ENCODE measurements at regions not wholly inside any gene's neighbourhood (a gene's known extent, or its start where the extent isn't known, plus 50 kb on each side); places are given as distances from the start of the nearest gene placed in this dataset.

DNA sequence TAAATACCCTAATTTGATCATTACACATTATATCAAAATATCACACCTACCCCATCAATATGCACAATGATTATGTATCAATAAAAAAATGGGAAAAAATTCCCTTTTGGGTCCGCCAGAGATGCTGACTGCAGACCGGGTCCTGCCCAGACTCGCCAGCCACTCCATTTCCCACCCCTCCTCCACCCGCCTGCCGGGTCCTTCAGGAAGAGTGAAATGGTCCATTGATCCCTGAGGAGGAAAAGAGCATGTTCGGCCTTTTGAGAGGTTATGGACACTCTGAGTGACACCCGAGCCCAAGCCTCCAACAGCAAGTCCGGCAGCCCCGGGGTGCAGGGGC, 123.9 kb upstream of the ZFHX3 start:
- no peak for DNase-seq

GRCh38 chr16:73171380-73171779, 123.5 kb upstream of the ZFHX3 start:
- no peak for DNase-seq

DNA sequence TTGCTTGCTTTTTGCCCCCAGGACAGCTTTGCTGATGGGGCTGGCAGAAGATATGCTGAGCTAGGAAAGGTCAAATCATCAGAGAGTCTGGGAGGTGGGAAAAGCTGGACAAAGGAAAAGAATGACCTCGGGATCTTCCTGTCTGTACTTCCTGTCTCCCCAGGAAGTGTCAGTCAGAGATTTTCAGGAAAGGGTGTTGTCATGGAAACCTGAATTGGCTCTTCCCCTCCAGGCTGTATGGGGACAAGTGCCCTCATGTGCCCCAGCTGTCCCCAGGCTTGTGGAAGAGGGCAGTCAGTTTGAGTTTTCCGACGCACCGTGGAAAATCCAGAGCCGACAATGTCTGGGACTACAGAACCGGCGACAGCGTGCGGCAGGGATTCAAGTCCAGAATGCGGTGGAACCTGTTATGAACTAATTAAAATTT, 122.7 kb upstream of the ZFHX3 start:
- no peak for DNase-seq

- no peak for DNase-seq
These were observed 119.1 kb upstream of the ZFHX3 start for GRCh38 chr16:73166947-73167550.

- DNase-seq = no peak
These were observed 118.5 kb upstream of the ZFHX3 start for GRCh38 chr16:73166441-73166851.

GRCh38 chr16:73163238-73163815, 115.4 kb upstream of the ZFHX3 start:
- no peak for DNase-seq

GRCh38 chr16:73161977-73162376, 114.0 kb upstream of the ZFHX3 start:
- DNase-seq = no peak

- DNase-seq = no peak
These were observed 111.4 kb upstream of the ZFHX3 start for GRCh38 chr16:73159296-73159695.

DNA sequence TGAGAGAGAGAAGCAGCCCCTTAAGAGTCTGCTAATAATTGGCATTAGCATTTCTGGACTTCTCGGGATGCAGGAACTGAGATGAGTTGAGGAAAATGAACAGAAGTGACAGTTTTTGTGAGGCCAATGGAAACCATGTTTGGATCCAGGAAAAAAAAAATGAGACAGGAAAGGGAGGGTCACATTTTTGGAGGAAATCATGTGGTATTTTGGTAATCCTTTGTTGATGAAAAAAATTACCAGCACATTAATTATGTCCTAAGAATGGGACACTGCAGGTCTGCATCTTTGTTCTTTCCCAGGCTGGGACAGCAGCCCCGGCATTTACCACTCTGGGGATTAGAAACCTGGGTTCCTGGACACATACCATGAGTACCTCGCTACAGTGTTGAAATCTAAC, 109.9 kb upstream of the ZFHX3 start:
- DNase-seq = no peak

GRCh38 chr16:73154063-73154870, 106.3 kb upstream of the ZFHX3 start:
- no peak for DNase-seq

- no peak for DNase-seq
These were observed 104.6 kb upstream of the ZFHX3 start for GRCh38 chr16:73152386-73153125.

DNA sequence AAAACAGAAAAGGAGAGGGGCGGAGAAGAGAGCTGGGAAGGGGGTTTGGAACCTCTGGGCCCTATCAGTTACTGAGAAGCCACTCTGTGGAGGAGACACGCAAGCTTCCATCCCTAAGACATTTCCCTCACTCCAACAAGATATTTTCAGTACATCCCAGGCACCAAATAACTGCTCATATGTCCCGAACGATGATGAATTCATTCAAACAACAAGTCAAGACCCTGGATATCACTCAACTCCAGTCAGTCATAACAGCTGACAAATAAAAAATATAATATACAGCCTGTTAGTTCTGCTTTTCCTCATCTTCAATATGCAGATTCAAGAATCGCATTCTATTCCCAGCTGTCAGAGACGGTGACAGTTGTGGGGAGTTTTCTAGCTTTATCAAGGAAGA, 104.0 kb upstream of the ZFHX3 start:
- no peak for DNase-seq

DNA sequence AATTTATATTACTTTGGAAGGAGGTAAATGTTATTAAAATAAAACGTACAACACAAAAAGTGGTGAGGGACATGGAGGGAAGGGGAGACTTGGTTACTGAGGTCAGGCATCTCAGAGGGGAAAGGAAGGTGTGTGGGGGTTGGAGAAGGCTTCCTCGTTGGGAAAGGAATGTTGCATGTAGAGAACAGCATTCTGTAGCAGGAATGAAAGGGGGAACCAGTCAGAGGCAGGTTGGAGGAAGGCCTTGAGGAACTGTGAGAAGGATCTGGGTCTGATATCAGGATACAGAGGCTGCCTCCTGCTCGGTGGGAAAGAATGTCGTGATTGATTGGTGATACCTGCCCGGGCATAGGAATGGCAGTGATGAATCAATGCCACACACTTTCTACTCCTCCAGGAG, 103.3 kb upstream of the ZFHX3 start:
- no peak for DNase-seq

GRCh38 chr16:73150786-73151185, 102.9 kb upstream of the ZFHX3 start:
- no peak for DNase-seq

GRCh38 chr16:73149334-73149733, 101.4 kb upstream of the ZFHX3 start:
- DNase-seq = no peak

DNA sequence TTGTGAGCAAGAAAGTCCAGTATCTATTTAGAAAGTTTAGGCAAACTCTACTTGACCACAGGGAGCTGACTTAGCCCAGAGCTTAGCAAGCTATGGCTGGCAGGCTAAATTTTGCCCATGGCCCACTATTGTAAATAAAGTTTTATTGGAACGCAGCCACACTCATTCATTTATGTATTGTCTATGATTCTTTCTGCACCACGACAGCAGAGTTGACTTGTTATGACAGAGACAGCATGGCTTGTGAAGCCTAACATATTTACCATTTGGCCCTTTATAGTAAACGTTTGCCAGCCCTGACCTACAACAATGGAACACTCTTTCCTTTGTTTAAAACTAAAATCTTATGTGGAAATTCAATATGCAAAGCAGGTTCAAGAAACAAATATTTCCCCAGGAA, 100.0 kb upstream of the ZFHX3 start:
- no peak for DNase-seq

- DNase-seq = no peak
These were observed 97.4 kb upstream of the ZFHX3 start for GRCh38 chr16:73145166-73145880.

GRCh38 chr16:73143576-73144422, 95.9 kb upstream of the ZFHX3 start:
- no peak for DNase-seq

DNA sequence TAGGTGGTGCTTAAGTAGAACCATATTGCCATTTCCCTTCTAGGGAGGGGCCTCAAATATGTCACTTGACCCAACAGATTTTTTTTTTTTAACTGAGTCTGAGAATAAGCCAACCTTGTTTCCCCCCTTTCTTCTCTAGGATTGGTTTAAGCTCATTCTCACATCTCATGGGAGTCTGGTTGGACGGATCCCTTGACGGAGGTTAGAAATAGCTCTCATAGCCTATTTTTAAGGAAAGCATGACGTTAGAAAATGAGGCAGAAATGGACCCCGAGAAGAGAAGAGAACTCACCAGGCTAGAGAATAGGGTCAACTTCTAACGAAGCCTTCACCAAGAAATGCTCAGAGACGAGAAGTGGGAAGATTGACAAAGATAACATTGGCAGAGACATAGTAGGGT, 95.1 kb upstream of the ZFHX3 start:
- DNase-seq = no peak

DNA sequence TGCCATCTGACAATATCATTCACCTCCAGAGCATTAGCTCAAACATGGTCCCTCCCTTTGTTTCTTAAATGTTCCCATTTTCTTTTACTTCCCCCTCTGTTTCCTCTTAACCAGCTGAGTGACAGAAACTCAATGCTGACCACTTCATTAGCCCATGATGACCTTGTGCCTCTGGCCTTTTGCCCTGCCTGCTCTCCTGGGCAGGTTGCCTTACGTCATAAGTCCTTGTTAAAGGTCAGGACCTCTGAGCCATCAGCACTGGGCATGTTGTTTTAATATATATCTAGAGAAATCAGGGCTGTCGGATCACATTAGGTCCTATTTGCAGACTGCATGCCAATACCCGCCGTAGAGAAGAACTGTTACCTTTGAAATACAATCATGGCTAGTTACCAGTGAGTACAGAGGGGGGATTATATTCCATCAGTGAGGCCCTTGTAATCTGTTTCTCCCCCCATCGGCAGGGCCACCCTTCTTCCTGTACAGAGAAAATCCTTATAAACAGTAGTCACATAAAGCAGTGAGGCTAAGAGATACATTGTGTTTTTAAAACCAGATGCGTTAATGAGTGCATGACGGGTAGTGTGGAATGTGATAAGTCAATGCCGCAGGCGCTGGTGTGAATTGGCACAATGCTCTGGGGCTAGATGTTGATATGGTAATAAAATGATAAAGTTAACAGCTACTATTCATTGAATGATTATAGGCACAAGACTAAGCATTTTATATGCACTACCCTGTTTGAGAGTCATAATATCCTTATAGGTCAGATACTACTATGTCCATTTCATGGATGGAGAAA, 94.3 kb upstream of the ZFHX3 start:
- DNase-seq = no peak

DNA sequence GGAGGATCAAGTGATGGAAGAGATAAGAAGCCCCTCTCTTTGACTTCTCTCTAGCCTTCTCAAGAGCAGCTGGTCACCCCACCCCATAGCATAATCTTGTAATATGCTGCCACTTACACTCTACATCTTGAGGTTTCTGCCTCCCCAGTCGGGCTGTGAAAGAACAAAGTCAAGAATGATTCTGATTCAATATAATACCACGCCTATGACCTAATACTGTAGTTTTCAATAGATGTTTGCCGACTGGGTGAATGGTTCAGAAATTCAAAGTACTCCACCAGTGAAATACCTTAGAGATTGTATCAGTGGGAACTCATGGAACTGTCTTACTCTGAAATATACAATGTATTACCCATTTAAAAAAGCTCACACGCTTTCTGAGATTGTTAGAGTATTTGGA, 93.0 kb upstream of the ZFHX3 start:
- DNase-seq = no peak
